Stomach (tissue), 4 donors: ENCODE measurements at regions not wholly inside any gene's neighbourhood (a gene's known extent, or its start where the extent isn't known, plus 50 kb on each side); places are given as distances from the start of the nearest gene placed in this dataset.

Experiments
- EP300 ChIP-seq: sonication (generic); formaldehyde crosslinking; IDR thresholded peaks from one replicate; pipeline ENCODE4 v1.6.1; 2017; ENCODE audit warnings: antibody characterized with exemption
- POLR2A ChIP-seq, 4 donors: fragments of 450-650 bp; IDR thresholded peaks; one replicate each; pipeline ENCODE4 v1.6.1; 2016; ENCODE audit warnings: antibody characterized with exemption in 4 of 4, control low read depth in 2 of 4, mild to moderate bottlenecking in 1 of 4, moderate library complexity in 1 of 4
- POLR2AphosphoS5 ChIP-seq, 3 donors: sonication (generic); formaldehyde crosslinking; IDR thresholded peaks; one replicate each; pipeline ENCODE4 v1.6.1; 2016; ENCODE audit warnings: antibody characterized with exemption in 3 of 3
- TF ChIP-seq, protein P1 (sequence below), 7 experiments: fragments of 450-650 bp in 4 of 7; fragments of 200-600 bp in 3 of 7; sonication (generic) in 3 of 7; IDR thresholded peaks; one replicate each; pipeline ENCODE4 v1.5.1; 2016 to 2019; ENCODE audit warnings: antibody characterized with exemption in 7 of 7, control low read depth in 2 of 7, mild to moderate bottlenecking in 1 of 7

DNA sequence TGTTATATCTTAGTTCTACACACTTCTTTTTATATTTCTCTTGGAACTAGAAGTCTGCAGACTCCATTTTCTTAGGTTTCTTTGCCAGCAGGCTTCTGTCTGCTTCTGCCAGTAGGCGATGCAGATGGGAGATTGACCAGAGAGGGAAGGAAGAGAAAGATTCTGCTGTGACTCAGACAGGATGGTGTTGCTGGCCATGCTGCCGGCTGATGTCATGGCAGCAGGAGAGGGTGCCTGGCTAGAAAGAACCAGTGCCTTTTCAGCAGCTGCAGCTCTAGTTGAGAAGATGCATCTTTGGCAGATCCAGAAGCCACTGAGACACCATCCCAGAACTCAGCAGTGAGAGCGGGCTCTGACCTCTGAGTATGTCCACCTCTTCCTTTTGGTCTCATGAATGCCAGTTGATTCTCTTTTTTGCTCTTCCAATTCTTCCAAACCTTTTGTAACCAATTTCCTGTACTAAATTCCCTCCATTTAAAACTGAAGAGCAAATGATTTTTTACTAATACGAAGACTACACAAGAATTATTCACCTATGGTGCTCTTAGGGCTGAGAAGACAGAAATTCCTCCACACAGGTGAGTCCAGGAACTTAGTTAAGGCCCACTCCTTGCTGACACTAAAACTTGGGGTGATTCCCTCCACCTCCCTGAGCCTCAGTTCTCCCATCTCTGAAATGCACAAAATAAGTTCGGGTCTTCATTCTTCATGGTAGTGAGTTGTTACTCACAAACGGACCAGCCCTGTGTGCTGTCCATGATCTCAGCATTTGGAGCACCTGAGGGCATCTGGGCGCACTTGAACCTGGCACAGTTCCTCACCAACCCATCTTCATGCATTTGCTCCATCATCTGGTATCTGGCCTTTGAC, 200.7 kb downstream of the MYCN start:
- TF ChIP-seq, protein P1, sequence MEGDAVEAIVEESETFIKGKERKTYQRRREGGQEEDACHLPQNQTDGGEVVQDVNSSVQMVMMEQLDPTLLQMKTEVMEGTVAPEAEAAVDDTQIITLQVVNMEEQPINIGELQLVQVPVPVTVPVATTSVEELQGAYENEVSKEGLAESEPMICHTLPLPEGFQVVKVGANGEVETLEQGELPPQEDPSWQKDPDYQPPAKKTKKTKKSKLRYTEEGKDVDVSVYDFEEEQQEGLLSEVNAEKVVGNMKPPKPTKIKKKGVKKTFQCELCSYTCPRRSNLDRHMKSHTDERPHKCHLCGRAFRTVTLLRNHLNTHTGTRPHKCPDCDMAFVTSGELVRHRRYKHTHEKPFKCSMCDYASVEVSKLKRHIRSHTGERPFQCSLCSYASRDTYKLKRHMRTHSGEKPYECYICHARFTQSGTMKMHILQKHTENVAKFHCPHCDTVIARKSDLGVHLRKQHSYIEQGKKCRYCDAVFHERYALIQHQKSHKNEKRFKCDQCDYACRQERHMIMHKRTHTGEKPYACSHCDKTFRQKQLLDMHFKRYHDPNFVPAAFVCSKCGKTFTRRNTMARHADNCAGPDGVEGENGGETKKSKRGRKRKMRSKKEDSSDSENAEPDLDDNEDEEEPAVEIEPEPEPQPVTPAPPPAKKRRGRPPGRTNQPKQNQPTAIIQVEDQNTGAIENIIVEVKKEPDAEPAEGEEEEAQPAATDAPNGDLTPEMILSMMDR (IDR thresholded peaks at IDR 0.05): no peak
- no peak for TF ChIP-seq POLR2A (IDR thresholded peaks at IDR 0.05)
- TF ChIP-seq POLR2AphosphoS5 (IDR thresholded peaks at IDR 0.05): no peak
- no peak for TF ChIP-seq EP300
